NCI-H2029 treated with DMSO at 0.1 percent for 48 hours (cell line): ENCODE measurements at regions not wholly inside any gene's neighbourhood (a gene's known extent, or its start where the extent isn't known, plus 50 kb on each side); places are given as distances from the start of the nearest gene placed in this dataset.
"Not testable (repeated sequence)": the region's sequence is repeated elsewhere in the genome, so short reads cannot be mapped to it uniquely, and the experiment has no call there.

ENCODE experiments used
- DNase-seq: peaks from one replicate; lab custom pipeline; 2025; lab: John Stamatoyannopoulos, UW

- DNase-seq = no peak
These were observed 208.7 kb downstream of the SOX2 start for GRCh38 chr3:181920409-181920808.

GRCh38 chr3:181921220-181921619, 209.5 kb downstream of the SOX2 start:
- DNase-seq = no peak

- not testable (repeated sequence) for DNase-seq
These were observed 214.1 kb downstream of the SOX2 start for GRCh38 chr3:181925841-181926240.

- no peak for DNase-seq
These were observed 217.8 kb downstream of the SOX2 start for GRCh38 chr3:181929501-181929900.

GRCh38 chr3:181930105-181930504, 218.4 kb downstream of the SOX2 start:
- no peak for DNase-seq

- no peak for DNase-seq
These were observed 220.3 kb downstream of the SOX2 start for GRCh38 chr3:181932039-181932438.

GRCh38 chr3:181933052-181933618, 221.4 kb downstream of the SOX2 start:
- DNase-seq = no peak

GRCh38 chr3:181935915-181936314, 224.2 kb downstream of the SOX2 start:
- no peak for DNase-seq

GRCh38 chr3:181936774-181937173, 225.0 kb downstream of the SOX2 start:
- no peak for DNase-seq

- not testable (repeated sequence) for DNase-seq
These were observed 226.9 kb downstream of the SOX2 start for GRCh38 chr3:181938580-181938979.

GRCh38 chr3:181940703-181941102, 229.0 kb downstream of the SOX2 start:
- no peak for DNase-seq

GRCh38 chr3:181941250-181941649, 229.5 kb downstream of the SOX2 start:
- no peak for DNase-seq

GRCh38 chr3:181943285-181943684, 231.6 kb downstream of the SOX2 start:
- DNase-seq = no peak

- no peak for DNase-seq
These were observed 235.9 kb downstream of the SOX2 start for GRCh38 chr3:181947606-181948005.

- no peak for DNase-seq
These were observed 236.6 kb downstream of the SOX2 start for GRCh38 chr3:181948286-181948685.

GRCh38 chr3:181952221-181952620, 240.5 kb downstream of the SOX2 start:
- no peak for DNase-seq

GRCh38 chr3:181952929-181953328, 241.2 kb downstream of the SOX2 start:
- no peak for DNase-seq

GRCh38 chr3:181955566-181955965, 243.8 kb downstream of the SOX2 start:
- no peak for DNase-seq

GRCh38 chr3:181956122-181956521, 244.4 kb downstream of the SOX2 start:
- DNase-seq = no peak

GRCh38 chr3:181966393-181966792, 254.7 kb downstream of the SOX2 start:
- DNase-seq = no peak

- DNase-seq = no peak
These were observed 258.2 kb downstream of the SOX2 start for GRCh38 chr3:181969925-181970324.

GRCh38 chr3:181971424-181971823, 259.7 kb downstream of the SOX2 start:
- DNase-seq = no peak

GRCh38 chr3:181974198-181974597, 262.5 kb downstream of the SOX2 start:
- no peak for DNase-seq

GRCh38 chr3:181976526-181976925, 264.8 kb downstream of the SOX2 start:
- no peak for DNase-seq

GRCh38 chr3:181985386-181985785, 273.7 kb downstream of the SOX2 start:
- DNase-seq = no peak
